T-helper 1 cell treated with Interleukin-12 subunit alpha and Interleukin-12 subunit beta and Interleukin-4 antibody, amounts not matched to agents 30 ng/mL and 1 ng/mL, for 36 hours (primary cell): ENCODE measurements at regions not wholly inside any gene's neighbourhood (a gene's known extent, or its start where the extent isn't known, plus 50 kb on each side); places are given as distances from the start of the nearest gene placed in this dataset.
"Not testable (repeated sequence)": the region's sequence is repeated elsewhere in the genome, so short reads cannot be mapped to it uniquely, and the experiment has no call there.

ENCODE experiments used
- intact Hi-C: fragments of 100-400 bp; cut with micrococcal nuclease; formaldehyde crosslinking; loops from one replicate; pipeline ENCODE4 v1.15.1; 2024

DNA sequence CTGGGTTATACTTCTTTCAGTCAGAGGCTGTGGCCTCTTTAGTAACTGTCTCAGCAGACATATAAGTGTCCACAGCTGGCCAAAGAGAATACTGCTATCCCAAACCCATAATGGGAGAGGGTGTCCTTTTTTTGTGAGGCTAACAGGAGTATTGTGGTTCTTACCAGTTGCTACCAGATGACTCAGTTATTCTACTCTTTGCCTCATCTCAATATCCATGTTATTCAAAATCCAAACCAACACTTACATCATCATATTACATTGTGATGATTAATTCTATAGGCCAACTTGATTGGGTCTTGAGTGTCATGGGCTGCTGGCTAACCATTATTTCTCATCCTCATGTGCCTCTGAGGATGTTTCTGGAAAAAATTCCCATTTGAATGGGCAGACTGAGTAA lies 120.9 kb downstream of the TMEM168 start:
- intact Hi-C loops, result no loop called here

DNA sequence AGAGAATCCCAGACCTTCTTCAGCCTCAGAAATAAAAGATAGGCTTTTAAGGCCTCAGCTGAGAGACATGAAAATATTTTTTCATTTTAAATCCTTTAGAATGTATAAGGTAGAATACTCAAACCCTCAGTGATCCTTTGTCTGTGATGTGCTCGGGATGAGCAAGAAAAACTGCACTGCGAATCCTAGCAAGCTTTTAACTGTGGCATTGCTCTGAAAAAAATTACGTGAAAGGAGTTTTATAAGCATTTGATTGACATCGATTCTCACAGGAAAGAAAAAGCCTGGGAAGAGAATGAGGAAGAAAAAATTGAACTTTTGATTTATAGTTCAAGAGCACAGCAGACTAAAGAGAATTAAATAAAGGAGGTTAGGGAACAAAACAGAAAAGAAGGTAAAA lies 120.0 kb downstream of the TMEM168 start:
- intact Hi-C loops, result no loop called here

DNA sequence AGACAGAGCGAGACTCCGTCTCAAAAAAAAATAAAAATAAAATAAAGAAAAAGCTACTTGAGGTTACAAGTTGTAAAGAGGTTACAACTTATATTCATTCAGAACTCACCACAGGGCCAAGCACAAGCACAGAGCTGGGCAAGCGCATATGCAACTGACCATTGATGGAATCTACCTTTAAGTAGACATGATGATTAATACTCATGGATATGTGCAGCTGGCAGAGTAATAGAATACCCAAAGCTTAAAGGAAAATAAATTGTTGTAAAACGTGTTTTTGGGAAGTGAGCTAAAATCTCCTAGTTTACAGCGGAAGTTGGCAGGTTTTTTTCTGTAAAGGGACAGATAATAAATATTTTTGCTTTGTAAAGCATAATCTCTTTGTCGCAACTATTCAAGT lies 111.6 kb downstream of the TMEM168 start:
- intact Hi-C loops, result no loop called here

DNA sequence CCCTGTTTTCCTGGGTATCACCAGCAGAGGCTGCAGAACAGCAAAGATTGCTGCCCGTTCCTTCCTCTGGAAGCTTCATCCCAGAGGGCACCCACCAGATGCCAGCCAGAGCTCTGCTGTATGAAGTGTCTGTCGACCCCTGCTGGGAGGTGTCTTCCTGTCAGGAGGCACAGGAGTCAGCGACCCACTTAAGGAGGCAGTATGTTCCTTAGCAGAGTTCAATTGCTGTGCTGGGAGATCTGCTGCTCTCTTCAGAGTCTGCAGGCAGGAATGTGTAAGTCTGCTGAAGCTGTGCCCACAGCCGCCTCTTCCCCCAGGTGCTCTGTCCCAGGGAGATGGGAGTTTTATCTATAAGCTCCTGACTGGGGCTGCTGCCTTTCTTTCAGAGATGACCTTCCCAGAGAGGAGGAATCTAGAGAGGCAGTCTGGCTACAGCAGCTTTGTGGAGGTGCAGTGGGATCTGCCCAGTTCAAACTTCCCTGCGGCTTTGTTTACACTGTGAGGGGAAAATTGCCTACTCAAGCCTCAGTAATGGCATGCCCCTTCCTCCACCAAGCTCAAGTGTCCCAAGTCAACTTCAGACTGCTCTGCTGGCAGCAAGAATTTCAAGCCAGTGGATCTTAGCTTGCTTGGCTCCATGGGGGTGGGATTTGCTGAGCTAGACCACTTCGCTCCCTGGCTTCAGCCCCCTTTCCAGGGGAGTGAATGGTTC lies 100.6 kb downstream of the TMEM168 start:
- intact Hi-C loops, result not testable (repeated sequence)

DNA sequence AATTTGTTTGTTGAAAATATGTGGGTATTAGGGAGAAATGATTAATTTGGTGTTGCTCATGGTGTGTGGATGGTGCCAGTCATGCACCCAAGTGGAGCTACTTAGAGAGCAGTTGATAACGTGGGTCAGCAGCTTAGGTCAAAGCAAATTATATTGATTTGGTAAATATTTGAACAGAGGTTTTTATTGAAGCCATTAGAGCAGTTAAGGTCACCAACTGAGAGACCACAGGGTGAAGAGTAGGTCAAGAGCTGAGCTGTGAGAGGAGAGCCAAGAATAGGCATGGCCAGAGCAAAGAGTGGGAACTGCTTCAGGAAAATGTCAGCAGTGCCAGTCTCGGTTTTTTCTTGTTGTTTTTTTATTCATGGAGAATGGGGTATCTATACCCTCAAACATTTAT lies 97.9 kb downstream of the TMEM168 start:
- intact Hi-C loops, result no loop called here

DNA sequence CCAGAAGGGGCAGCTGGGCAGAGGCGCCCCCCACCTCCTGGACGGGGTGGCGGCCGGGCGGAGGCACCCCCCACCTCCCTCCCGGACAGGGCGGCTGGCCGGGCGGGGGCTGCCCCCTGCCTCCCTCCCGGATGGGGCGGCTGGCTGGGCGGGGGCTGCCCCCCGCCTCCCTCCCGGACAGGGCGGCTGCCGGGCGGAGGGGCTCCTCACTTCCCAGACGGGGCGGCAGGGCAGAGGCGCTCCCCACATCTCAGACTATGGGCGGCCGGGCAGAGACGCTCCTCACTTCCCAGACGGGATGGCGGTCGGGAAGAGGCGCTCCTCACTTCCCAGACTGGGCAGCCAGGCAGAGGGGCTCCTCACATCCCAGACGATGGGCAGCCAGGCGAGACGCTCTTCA lies 93.0 kb downstream of the TMEM168 start:
- intact Hi-C loops, result not testable (repeated sequence)

DNA sequence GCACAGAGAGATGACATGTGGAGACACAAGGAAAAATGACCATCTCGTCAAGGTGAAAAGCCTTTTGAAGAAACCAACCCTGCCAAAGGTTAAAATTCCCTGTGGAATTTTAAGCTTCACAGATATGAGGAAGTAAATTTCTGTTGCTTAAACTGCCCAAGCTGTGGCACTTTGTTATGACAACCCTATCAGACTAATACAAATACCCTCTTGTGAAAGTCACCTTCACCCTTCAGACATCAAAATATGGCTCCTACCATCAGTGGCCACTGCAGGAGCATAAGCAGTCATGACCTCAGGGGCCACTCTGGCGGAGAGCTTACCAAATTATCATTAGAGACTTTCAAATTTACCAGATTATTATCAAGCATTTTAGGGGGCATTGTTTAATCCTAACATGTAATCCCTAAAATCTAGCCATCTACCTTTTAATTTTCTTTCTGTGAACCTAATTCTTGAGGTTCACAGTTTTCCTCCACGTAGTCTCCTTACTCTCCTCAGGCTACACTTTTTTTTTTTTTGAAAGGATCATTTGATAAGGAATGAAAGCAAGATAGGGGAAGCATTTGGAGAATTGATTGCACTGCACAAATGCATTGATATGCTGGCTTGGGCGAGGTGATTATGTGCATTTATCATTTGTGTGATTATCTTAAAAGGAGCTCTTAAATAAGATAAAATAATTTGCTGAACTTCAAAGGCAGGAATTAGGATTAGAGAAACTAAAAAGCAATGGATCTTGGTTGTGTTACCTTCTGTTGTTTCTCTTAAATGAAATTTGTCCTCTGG lies 90.3 kb downstream of the TMEM168 start:
- intact Hi-C loops, result no loop called here

DNA sequence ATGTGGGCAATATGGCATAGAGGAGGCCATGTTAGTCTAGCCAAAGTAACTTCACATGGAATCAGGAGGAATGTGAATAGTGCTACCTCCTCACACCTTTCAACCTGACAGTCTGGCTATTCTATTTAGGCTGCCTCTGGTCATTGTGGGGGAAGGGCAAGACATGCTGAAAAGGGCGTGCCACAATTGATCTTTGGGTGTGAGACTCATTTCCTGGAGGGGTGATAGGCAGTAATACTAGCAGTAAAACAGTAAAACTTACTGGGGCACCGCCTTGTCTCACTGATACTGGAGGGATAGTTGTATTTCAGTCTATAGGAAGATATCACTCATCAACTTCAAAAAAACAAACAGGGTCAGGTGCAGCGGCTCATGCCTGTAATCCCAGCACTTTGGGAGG lies 88.7 kb downstream of the TMEM168 start:
- intact Hi-C loops, result no loop called here

DNA sequence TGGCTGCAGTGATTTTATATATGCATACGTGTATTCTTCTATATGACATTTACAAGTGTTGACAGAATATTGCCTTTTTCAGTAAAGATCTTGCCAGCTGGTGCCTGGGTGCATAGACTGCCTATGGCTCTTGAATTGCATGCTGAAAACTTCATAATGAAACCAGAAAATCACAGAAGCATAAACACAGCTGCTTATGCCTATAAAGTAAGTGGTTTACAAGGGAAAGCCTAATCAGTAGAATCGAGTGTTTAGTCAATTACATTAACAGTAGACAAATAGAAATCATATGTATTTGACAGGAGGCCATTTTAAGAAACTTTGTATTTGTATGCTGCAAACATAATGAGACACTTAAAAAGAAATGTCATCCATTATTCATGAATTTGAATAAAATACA lies 82.5 kb downstream of the TMEM168 start:
- intact Hi-C loops, result no loop called here

DNA sequence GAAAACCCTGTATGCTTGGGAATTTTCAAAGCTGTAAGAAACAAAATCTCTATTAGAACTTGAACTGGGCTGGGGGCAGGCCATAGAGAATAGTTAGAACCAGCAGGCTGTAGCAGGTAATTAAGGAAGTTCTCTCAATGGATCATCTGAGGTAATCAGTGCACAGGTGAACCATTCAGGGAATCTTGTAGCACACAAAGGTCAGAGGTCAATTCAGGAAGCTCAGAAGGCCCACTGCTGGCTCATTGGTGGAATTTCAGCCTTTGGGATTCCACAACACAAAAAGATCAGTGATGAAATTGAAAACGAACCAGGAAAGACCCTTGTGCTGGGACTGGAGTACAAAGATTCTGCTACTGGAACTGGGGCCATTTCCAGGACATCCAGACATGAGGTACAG lies 82.0 kb downstream of the TMEM168 start:
- intact Hi-C loops, result no loop called here
